ENCODE measurements at regions not wholly inside any gene's neighbourhood (a gene's known extent, or its start where the extent isn't known, plus 50 kb on each side); places are given as distances from the start of the nearest gene placed in this dataset.

DNA sequence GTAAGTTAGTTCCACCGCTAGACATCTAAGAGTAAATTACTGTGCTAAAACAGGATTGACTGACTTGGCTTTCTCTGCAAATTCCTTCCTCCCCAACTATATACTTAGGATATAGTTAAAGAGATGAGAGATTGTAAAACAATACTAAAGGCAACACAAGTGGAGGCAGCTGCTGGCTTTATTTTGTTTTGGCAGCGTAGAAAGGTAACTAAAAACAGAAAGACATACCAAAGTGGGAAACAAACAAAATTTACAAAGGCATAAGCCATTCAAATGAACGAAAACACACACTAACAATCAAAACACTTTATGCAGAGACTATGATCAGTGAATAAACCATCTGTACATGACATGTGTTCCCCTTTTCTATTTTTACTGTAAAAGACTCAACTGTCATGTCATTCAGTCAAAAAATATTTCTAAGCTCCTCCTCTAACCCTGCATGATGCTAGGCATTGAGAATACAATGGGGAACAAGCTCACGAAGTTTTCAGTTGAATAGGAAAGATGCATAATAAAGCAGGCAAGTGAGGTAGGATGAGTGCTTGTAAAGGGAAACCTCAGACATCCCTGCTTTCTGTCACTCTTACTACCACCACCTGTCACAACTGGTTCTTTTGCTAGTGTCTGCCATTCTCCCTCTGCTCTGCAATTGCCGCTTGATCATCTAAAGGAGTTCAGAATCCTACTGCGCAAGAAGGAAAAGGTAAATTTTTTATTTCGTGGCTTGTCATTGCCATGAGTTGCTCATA lies 64.2 kb upstream of the COL1A2 start:
- no peak for TF ChIP-seq POLR2A (IDR thresholded peaks at IDR 0.05)
- no peak for TF ChIP-seq CTCF (IDR thresholded peaks at IDR 0.05)
- no peak for TF ChIP-seq POLR2AphosphoS5 (IDR thresholded peaks at IDR 0.05)
